NCI-H1105 treated with DMSO at 0.1 percent for 48 hours (cell line): ENCODE measurements at regions not wholly inside any gene's neighbourhood (a gene's known extent, or its start where the extent isn't known, plus 50 kb on each side); places are given as distances from the start of the nearest gene placed in this dataset.
"Not testable (repeated sequence)": the region's sequence is repeated elsewhere in the genome, so short reads cannot be mapped to it uniquely, and the experiment has no call there.

ENCODE experiments used
- DNase-seq: peaks from one replicate; lab custom pipeline; 2025; lab: John Stamatoyannopoulos, UW

- DNase-seq = no peak
Measured at GRCh38 chr2:106292627-106293026, 98.5 kb upstream of the UXS1 start.

GRCh38 chr2:106288873-106289272, 94.8 kb upstream of the UXS1 start:
- no peak for DNase-seq

- DNase-seq = no peak
Measured at GRCh38 chr2:106285237-106285829, 91.2 kb upstream of the UXS1 start.

- DNase-seq = no peak
Measured at GRCh38 chr2:106284691-106285202, 90.6 kb upstream of the UXS1 start.

- DNase-seq = no peak
Measured at GRCh38 chr2:106284255-106284654, 90.2 kb upstream of the UXS1 start.

GRCh38 chr2:106283228-106284152, 89.4 kb upstream of the UXS1 start:
- DNase-seq = not testable (repeated sequence)

- no peak for DNase-seq
Measured at GRCh38 chr2:106282462-106283170, 88.5 kb upstream of the UXS1 start.

GRCh38 chr2:106281907-106282430, 87.9 kb upstream of the UXS1 start:
- not testable (repeated sequence) for DNase-seq

GRCh38 chr2:106280722-106281446, 86.8 kb upstream of the UXS1 start:
- DNase-seq = no peak

- DNase-seq = no peak
Measured at GRCh38 chr2:106280224-106280623, 86.1 kb upstream of the UXS1 start.

- DNase-seq = no peak
Measured at GRCh38 chr2:106278112-106278876, 84.2 kb upstream of the UXS1 start.

GRCh38 chr2:106277426-106277825, 83.3 kb upstream of the UXS1 start:
- no peak for DNase-seq

- DNase-seq = no peak
Measured at GRCh38 chr2:106275971-106276370, 81.9 kb upstream of the UXS1 start.

- no peak for DNase-seq
Measured at GRCh38 chr2:106274668-106275067, 80.6 kb upstream of the UXS1 start.

- no peak for DNase-seq
Measured at GRCh38 chr2:106272216-106272807, 78.2 kb upstream of the UXS1 start.

GRCh38 chr2:106270471-106270891, 76.4 kb upstream of the UXS1 start:
- no peak for DNase-seq

- peak; percentile 43 for DNase-seq
Measured at GRCh38 chr2:106269591-106270291, 75.6 kb upstream of the UXS1 start.

- DNase-seq = no peak
Measured at GRCh38 chr2:106267997-106268396, 73.9 kb upstream of the UXS1 start.

GRCh38 chr2:106261871-106262321, 67.8 kb upstream of the UXS1 start:
- no peak for DNase-seq

GRCh38 chr2:106258859-106259258, 64.8 kb upstream of the UXS1 start:
- not testable (repeated sequence) for DNase-seq
